ENCODE measurements at regions not wholly inside any gene's neighbourhood (a gene's known extent, or its start where the extent isn't known, plus 50 kb on each side); places are given as distances from the start of the nearest gene placed in this dataset.

DNA sequence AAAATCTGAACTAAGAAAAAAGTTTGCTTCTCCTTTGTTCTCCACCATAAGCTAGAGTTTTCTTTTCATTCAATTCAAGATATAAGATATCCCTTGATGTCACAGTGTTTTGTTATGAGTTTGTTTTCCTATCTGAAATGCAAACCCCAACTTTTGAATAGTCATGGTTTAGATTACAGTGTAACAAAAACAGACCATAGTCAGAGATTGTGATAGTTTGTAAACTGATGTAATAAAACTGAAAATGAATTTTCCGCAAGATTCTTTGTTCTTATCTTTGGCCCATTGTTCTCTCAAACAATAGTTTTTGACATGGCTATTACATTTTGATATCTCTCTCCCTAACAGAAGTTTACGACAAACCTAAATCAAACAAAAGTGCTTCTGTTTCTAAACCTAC lies 121.7 kb upstream of the GADL1 start:
- no peaks in the 10 kb centered on the region for H3F3A ChIP-seq (ENCODE audit: insufficient read depth, low read length)
- TF ChIP-seq, protein P1, sequence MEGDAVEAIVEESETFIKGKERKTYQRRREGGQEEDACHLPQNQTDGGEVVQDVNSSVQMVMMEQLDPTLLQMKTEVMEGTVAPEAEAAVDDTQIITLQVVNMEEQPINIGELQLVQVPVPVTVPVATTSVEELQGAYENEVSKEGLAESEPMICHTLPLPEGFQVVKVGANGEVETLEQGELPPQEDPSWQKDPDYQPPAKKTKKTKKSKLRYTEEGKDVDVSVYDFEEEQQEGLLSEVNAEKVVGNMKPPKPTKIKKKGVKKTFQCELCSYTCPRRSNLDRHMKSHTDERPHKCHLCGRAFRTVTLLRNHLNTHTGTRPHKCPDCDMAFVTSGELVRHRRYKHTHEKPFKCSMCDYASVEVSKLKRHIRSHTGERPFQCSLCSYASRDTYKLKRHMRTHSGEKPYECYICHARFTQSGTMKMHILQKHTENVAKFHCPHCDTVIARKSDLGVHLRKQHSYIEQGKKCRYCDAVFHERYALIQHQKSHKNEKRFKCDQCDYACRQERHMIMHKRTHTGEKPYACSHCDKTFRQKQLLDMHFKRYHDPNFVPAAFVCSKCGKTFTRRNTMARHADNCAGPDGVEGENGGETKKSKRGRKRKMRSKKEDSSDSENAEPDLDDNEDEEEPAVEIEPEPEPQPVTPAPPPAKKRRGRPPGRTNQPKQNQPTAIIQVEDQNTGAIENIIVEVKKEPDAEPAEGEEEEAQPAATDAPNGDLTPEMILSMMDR (IDR thresholded peaks at IDR 0.05; ENCODE audit: low read length) = no peak
- no peak for TF ChIP-seq EZH2 (IDR thresholded peaks at IDR 0.05; ENCODE audit: borderline replicate concordance, low read length)
- H3K36me3 ChIP-seq (ENCODE audit: insufficient read depth, low read length) = no peaks in the 10 kb centered on the region
- H3K27me3 ChIP-seq (ENCODE audit: insufficient read depth, low read length) = no peaks in the 10 kb centered on the region
- no peaks in the 10 kb centered on the region for H3K79me2 ChIP-seq (ENCODE audit: insufficient read depth, low read length)
- H3K9me3 ChIP-seq (ENCODE audit: low read length) = no peaks in the 10 kb centered on the region
- H4K20me1 ChIP-seq (ENCODE audit: insufficient read depth, low read length) = no peaks in the 10 kb centered on the region
- no peak overlapping the region for H2AFZ ChIP-seq (ENCODE audit: low read length)
- no peak overlapping the region for H3K4me3 ChIP-seq (ENCODE audit: low read depth, low read length, poor library complexity, severe bottlenecking)
- no peak overlapping the region for H3K9ac ChIP-seq (ENCODE audit: low read length)
- H3K4me2 ChIP-seq (ENCODE audit: low read length) = no peak overlapping the region
- no peak overlapping the region for H3K27ac ChIP-seq (ENCODE audit: low read depth, low read length, poor library complexity, severe bottlenecking)
- no peaks in the 10 kb centered on the region for H3K4me1 ChIP-seq (ENCODE audit: insufficient read depth, low read length, severe bottlenecking)
- H3K9me2 ChIP-seq (ENCODE audit: low read depth, low read length) = no peaks in the 10 kb centered on the region

DNA sequence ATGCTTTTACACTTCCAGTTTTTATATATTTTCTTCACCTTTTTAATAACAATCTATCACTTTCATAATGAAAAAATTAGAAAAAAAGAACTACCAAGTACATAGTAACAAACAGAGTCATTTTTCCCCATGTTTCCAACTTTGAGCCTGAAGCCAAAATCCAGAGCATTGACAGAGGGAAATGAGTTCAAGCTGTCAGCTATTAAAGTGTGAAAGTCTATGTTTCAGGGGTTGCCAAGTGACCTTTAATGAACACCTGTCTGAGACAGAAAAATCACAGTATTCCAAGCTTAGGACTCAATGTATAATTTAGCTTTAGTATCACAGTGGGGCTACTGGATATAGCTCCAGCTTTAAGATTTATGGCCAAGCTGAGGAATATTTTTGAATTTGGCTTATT lies 128.3 kb upstream of the GADL1 start:
- H3K9me3 ChIP-seq (ENCODE audit: low read length) = no peaks in the 10 kb centered on the region
- no peak overlapping the region for H3K4me2 ChIP-seq (ENCODE audit: low read length)
- no peak overlapping the region for H3K27ac ChIP-seq (ENCODE audit: low read depth, low read length, poor library complexity, severe bottlenecking)
- no peaks in the 10 kb centered on the region for H3K27me3 ChIP-seq (ENCODE audit: insufficient read depth, low read length)
- H4K20me1 ChIP-seq (ENCODE audit: insufficient read depth, low read length) = no peaks in the 10 kb centered on the region
- no peaks in the 10 kb centered on the region for H3F3A ChIP-seq (ENCODE audit: insufficient read depth, low read length)
- H2AFZ ChIP-seq (ENCODE audit: low read length) = no peak overlapping the region
- H3K9me2 ChIP-seq (ENCODE audit: low read depth, low read length) = no peaks in the 10 kb centered on the region
- no peaks in the 10 kb centered on the region for H3K36me3 ChIP-seq (ENCODE audit: insufficient read depth, low read length)
- no peaks in the 10 kb centered on the region for H3K79me2 ChIP-seq (ENCODE audit: insufficient read depth, low read length)
- no peak overlapping the region for H3K4me3 ChIP-seq (ENCODE audit: low read depth, low read length, poor library complexity, severe bottlenecking)
- H3K4me1 ChIP-seq (ENCODE audit: insufficient read depth, low read length, severe bottlenecking) = no peaks in the 10 kb centered on the region
- TF ChIP-seq EZH2 (IDR thresholded peaks at IDR 0.05; ENCODE audit: borderline replicate concordance, low read length) = no peak
- TF ChIP-seq, protein P1 (IDR thresholded peaks at IDR 0.05; ENCODE audit: low read length) = no peak
- no peak overlapping the region for H3K9ac ChIP-seq (ENCODE audit: low read length)

DNA sequence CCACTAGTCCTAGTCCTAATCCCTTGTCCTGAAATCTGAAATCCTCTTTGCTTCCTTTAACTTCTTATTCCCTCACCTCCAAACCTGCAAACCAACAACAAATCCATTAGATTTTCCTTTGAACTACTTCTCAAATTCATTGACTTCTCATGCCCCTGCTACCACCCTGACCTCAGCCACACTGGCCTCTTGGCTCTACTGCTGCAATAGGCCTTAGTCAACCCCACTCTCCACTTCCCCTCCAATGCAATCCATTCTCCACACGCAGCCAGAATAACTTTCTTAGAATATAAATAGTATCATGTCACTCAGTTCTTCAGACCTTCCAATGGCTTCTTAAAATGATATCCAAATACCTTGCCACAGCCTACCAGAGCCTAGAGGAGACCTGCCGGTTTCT lies 131.1 kb upstream of the GADL1 start:
- no peaks in the 10 kb centered on the region for H3K79me2 ChIP-seq (ENCODE audit: insufficient read depth, low read length)
- H3K4me2 ChIP-seq (ENCODE audit: low read length) = no peak overlapping the region
- H3K27me3 ChIP-seq (ENCODE audit: insufficient read depth, low read length) = no peaks in the 10 kb centered on the region
- no peak overlapping the region for H3K27ac ChIP-seq (ENCODE audit: low read depth, low read length, poor library complexity, severe bottlenecking)
- no peak overlapping the region for H2AFZ ChIP-seq (ENCODE audit: low read length)
- no peak overlapping the region for H3K9ac ChIP-seq (ENCODE audit: low read length)
- TF ChIP-seq, protein P1 (IDR thresholded peaks at IDR 0.05; ENCODE audit: low read length) = no peak
- no peak for TF ChIP-seq EZH2 (IDR thresholded peaks at IDR 0.05; ENCODE audit: borderline replicate concordance, low read length)
- H3K4me3 ChIP-seq (ENCODE audit: low read depth, low read length, poor library complexity, severe bottlenecking) = no peak overlapping the region
- no peaks in the 10 kb centered on the region for H3K36me3 ChIP-seq (ENCODE audit: insufficient read depth, low read length)
- H3K4me1 ChIP-seq (ENCODE audit: insufficient read depth, low read length, severe bottlenecking) = no peaks in the 10 kb centered on the region
- H3F3A ChIP-seq (ENCODE audit: insufficient read depth, low read length) = no peaks in the 10 kb centered on the region
- no peaks in the 10 kb centered on the region for H3K9me2 ChIP-seq (ENCODE audit: low read depth, low read length)
- H3K9me3 ChIP-seq (ENCODE audit: low read length) = no peaks in the 10 kb centered on the region
- no peaks in the 10 kb centered on the region for H4K20me1 ChIP-seq (ENCODE audit: insufficient read depth, low read length)
